ENCODE measurements at regions not wholly inside any gene's neighbourhood (a gene's known extent, or its start where the extent isn't known, plus 50 kb on each side); places are given as distances from the start of the nearest gene placed in this dataset.

DNA sequence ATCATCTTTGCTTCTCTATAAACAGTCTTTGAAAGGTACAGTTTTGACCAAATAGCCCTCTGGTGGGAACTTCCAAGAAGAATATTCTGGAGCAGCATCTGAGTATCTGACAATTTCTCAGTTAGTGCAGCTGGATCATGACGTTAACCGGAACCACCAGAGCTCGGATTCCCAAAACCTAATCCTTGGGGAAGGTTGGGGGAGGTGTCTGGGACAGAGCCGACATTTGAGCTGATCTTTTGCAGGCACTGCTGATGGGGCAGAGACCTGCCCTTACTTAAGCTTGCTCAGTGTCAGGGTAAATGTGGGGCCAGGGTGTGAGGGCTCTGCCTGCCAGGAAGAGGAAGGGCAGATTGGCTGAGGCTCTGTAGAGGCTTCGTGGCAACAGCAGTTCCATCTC, 416.6 kb downstream of the DHX35 start:
- no peak for DNase-seq (ENCODE audit: low read depth)

DNA sequence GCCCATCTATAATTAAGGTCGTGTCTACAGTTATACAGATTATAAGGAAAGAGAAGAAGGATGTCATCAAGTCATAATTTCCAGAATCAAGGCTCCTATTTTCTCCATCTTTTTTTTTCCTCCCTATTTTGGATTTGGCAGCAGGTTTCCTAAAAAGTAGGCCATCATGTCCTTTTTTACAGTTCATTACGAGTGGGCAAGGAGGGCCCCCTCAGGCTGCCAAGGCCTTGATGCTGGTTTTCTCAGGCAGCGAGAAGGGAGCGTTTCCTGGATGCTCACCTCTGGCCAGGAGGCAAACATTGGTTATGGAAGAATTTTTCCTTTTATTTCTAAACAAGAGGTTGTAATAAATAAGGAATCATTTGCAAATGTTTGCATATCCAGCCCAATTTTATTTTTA, 414.6 kb downstream of the DHX35 start:
- DNase-seq (ENCODE audit: low read depth) = no peak

- no peak for DNase-seq (ENCODE audit: low read depth)
Measured at GRCh38 chr20:39364320-39364719, 402.2 kb downstream of the DHX35 start.

- DNase-seq (ENCODE audit: low read depth) = no peak
Measured at GRCh38 chr20:39359981-39360620, 398.0 kb downstream of the DHX35 start.

DNA sequence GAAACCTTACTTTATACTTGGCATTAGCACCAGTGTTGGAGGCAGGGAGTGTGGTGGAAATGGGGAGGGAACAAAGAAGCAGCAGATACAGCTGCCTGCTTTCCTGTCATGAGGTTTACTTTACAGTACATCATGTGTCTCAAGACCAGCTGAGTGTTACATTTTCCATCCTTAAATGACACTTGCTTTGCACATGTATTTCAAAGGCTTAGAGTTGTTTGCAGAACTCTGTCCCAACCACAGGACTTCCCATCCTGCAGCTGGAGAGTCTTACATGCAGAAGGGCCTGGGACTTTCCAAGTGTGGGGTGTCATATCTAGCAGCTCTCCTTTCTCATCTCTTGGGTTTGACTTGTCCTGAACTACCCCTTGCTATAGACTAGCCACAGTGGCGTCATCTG, 395.9 kb downstream of the DHX35 start:
- DNase-seq (ENCODE audit: low read depth) = no peak

DNA sequence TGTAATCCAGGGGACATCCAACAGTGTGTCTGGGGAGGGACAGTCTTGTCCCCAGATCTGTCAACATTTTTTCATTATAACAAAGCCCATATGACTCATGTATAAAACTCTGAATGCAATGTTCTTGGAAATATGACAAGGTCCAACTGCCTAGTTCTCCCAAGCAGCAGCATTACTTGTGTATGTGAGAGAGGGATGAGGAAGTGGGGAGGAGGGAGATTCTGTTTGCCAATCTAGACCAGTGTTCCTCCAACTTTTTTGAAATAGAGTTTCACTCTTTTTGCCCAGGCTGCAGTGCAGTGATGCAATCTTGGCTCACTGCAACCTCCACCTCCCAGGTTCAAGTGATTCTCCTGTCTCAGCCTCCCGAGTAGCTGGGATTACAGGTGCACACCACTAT, 394.8 kb downstream of the DHX35 start:
- no peak for DNase-seq (ENCODE audit: low read depth)

- no peak for DNase-seq (ENCODE audit: low read depth)
Measured at GRCh38 chr20:39349240-39349639, 387.1 kb downstream of the DHX35 start.

DNA sequence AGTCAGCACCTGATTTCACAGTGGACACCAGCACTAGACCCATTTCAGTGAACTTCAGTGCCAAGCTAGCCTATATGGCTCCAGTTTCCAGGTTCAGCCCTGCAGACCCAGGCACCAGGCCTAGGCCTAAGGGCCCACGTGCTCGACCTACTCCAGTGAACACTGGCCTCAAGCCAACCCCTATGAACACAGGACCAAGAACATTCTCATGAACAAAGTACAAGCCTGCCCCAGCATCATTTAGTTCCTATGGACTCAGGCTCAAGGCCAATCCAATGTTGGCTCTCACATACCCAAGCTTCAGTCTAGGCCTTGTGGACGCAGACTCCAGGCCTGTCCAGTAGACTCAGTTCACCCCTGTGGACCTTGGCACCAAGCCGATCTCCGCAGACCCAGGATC, 385.5 kb downstream of the DHX35 start:
- DNase-seq (ENCODE audit: low read depth) = no peak

- no peak for DNase-seq (ENCODE audit: low read depth)
Measured at GRCh38 chr20:39342463-39342862, 380.3 kb downstream of the DHX35 start.

GRCh38 chr20:39338469-39339376, 376.6 kb downstream of the DHX35 start:
- DNase-seq (ENCODE audit: low read depth) = no peak

DNA sequence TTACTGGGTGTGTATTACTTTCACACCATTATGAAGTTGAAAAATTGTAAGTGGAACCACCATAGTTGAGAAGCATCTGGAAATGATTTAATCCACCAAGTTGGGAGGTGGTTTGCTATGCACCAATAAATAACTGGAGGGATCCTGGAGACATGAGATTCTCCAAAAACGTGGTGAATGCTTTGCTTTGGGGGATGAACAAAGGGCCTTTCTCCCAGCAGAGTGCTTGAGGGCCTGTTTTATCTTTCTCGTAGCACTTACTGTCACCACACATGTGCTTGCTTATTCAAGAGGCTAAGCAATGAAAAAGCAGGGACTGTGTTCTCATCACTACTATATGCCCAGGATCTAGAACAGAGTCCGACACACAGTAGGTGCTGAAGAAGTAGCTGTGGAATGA, 371.1 kb downstream of the DHX35 start:
- no peak for DNase-seq (ENCODE audit: low read depth)

GRCh38 chr20:39328347-39328746, 366.2 kb downstream of the DHX35 start:
- no peak for DNase-seq (ENCODE audit: low read depth)

- no peak for DNase-seq (ENCODE audit: low read depth)
Measured at GRCh38 chr20:39326050-39326449, 363.9 kb downstream of the DHX35 start.

- no peak for DNase-seq (ENCODE audit: low read depth)
Measured at GRCh38 chr20:39318911-39319310, 356.8 kb downstream of the DHX35 start.

DNA sequence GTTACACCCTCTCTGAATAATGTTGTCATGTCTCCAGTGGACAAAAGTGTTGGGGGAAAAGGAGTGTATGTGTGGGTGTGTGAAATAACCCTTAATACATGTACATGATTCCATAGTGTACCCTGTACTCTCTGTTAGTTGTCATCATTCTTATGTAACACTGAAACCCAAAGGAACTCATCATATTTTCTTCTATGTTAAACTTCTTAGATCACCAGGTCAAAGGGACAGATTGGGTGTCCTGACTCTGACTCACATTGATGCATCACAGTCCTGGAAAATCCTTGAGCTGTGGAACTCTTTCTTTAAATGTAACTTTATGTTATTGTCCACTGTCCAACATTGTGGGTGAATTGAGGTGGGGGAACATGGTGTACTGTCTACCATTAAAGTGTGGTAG, 350.5 kb downstream of the DHX35 start:
- no peak for DNase-seq (ENCODE audit: low read depth)

DNA sequence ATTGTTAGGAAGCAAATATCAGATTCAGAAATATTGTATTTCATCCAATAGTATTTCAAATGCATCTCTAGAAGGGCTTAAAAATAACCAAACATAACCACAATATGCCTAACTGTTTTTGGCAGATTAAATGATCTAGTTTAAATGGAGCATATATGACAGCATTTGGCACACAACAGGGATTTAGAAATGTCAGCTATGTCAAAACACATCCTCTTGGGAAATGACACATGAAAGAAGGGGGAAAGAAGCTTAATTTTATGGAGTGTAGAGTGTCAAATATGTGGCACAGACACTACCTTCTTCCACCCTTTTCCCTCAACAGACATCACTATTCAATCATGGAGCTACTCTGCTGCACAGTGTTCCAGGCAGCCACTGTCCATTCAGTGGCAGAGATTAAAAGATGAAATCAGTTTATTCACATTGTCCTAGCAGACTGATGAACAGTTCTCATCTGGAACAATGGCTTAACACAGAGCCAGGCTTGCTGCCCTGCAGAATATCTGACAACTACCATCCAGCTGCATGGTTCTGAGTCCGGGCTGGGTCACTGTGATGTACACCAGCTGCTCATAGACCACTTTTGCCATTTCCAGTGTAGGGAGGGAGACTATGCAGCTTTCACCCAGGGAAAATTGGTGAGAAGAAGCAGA, 349.8 kb downstream of the DHX35 start:
- no peak for DNase-seq (ENCODE audit: low read depth)

DNA sequence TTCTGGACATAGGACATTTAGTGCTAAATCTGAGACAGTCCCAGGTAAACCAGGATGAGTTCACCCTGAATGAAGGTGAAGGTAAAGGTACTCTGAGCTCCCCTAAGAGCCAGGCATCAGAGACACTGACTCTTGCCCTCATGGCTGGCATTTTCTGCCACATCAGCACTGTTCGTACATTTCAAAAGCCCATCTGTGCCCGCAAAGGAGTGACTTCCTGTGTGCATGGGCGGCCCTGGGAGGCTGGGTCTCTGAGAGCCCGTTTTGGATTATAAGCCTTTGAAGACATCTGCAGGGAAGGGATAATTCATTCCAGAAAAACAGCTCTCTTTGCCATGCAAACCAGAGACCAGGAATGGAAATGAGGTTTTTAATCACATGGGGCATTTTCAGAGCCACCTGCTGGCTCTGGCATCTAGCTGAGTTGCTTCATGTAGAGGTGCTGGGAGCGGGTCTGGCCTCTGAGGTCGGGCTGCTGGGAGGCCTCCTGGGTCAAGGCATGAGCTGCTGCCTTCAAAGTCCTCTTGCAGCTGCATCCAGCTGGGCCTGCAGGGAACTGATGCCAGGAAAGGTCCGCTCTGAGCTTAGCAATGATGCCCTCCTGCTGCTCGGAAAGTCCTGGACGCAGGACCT, 348.3 kb downstream of the DHX35 start:
- DNase-seq (ENCODE audit: low read depth) = no peak

GRCh38 chr20:39309458-39309857, 347.3 kb downstream of the DHX35 start:
- DNase-seq (ENCODE audit: low read depth) = no peak

DNA sequence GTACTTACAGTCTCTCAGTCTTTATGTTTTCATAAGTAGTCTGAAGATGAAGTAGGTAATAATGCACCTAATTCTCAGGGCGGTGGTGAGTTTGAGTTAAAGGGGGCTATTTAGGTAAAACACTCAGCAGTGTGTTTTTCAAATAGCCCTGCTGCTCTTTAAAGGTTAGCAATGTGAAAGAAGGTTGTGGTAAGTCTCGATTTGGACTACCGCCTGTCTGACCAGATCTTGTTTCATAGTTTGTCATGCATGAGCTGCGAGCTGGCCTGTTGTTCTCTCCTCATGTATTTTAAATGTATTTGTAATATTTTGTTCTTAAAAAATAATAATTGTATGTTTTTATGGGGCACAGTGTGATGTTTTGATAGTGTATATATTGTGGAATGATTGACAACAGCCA, 340.2 kb downstream of the DHX35 start:
- DNase-seq (ENCODE audit: low read depth) = no peak

DNA sequence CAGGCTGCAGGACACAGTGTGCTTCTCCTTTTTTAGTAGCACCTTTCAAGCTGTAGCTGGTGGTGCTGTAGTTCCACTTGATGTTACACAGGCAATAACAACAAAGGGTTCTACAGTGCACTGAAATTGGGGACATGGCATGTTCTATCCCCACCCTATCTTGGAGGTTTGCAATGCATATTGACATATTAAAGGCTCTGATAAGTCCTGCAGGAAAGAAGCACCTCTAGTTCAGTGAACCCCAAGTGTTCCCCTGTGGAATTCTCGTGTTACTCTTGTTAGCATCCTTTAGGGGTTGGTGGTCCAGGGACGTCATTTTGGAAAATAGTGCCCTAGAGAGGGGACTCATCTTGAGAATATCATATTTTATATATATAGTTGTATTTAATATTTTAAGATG, 337.6 kb downstream of the DHX35 start:
- DNase-seq (ENCODE audit: low read depth) = no peak

DNA sequence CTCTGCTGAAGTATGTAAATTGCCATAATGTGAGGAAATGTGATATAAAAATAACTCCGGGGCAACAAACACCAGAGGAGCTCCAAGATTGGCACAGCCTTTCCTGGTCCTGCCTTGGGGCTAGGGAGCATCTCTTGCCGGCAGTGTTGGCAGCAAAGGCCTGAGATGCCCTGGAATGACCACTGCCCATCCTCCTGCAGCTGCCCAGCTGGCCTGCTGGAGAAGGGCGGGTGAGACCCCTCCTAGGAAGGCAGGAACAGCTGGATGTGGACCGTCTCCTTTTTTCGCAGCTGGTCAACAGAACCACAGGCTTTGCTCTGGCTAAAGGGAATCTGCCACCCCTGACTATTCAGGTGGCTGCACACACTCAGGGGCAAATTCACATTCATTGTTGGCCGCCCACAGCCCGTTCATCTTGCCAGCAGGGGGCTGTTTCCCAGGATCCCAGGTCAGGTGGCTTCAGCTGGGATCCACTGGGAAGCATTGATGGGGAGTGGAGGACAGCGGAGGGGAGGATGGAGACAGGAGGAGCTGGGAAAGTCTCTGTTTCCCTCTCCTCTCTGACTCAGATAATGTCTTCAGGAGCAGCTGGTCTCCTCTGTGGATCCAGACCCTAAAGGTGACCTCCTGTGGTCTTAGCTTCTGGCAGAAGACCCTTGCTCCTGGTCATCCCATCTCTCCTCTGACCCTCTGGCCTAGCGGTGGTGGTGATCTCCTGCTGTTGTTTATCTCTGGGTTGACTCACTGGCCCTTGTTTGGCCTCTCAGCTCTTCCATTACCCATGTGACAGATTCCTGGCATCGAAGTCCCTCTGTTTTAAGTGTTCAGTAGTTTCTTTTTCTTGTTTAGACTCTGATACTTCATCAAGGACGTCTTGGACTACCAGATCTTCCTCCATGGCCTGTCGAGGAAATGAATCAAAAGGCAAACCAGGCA, 336.7 kb downstream of the DHX35 start:
- DNase-seq (ENCODE audit: low read depth) = no peak

GRCh38 chr20:39298121-39298520, 336.0 kb downstream of the DHX35 start:
- DNase-seq (ENCODE audit: low read depth) = no peak

Measured in fibroblast of the conjunctiva (primary cell).